Tibial nerve (tissue), 4 donors: ENCODE measurements at regions not wholly inside any gene's neighbourhood (a gene's known extent, or its start where the extent isn't known, plus 50 kb on each side); places are given as distances from the start of the nearest gene placed in this dataset.
"Not testable (repeated sequence)": the region's sequence is repeated elsewhere in the genome, so short reads cannot be mapped to it uniquely, and the experiment has no call there.

Experiments used
- DNase-seq, 2 donors: peaks; one replicate each; pipeline ENCODE4 v3.0.0-alpha.2; 2019; ENCODE audit warnings: low spot score in 2 of 2
- H3K27ac ChIP-seq, 4 donors: fragments of 200-600 bp; sonication (generic) in 3 of 4; one replicate each; pipeline ENCODE4 v1.5.1; 2017 to 2019; ENCODE audit warnings: mild to moderate bottlenecking in 1 of 4
- H3K27me3 ChIP-seq, 2 donors: fragments of 200-600 bp; sonication (generic) in 1 of 2; one replicate each; pipeline versions ENCODE4 v1.5.1 to v1.6.0; 2017 to 2019
- H3K36me3 ChIP-seq, 3 donors: fragments of 200-600 bp; sonication (generic); one replicate each; pipeline ENCODE4 v1.5.1; 2018 to 2019
- H3K4me1 ChIP-seq, 4 donors: fragments of 200-600 bp; sonication (generic) in 3 of 4; one replicate each; pipeline ENCODE4 v1.5.1; 2017 to 2019
- H3K4me3 ChIP-seq, 4 donors: fragments of 200-600 bp; sonication (generic) in 3 of 4; one replicate each; pipeline ENCODE4 v1.5.1; 2017 to 2019; ENCODE audit warnings: mild to moderate bottlenecking in 1 of 4, moderate library complexity in 1 of 4
- H3K9me3 ChIP-seq, 4 donors: fragments of 200-600 bp; sonication (generic) in 3 of 4; one replicate each; pipeline ENCODE4 v1.5.1; 2017 to 2019
- EP300 ChIP-seq, 2 donors: sonication (generic); formaldehyde crosslinking; IDR thresholded peaks; one replicate each; pipeline ENCODE4 v1.6.1; 2017; ENCODE audit warnings: antibody characterized with exemption in 2 of 2, mild to moderate bottlenecking in 1 of 2
- POLR2A ChIP-seq, 2 donors: fragments of 450-650 bp; IDR thresholded peaks; one replicate each; pipeline ENCODE4 v1.6.1; 2017; ENCODE audit warnings: antibody characterized with exemption in 2 of 2, mild to moderate bottlenecking in 2 of 2, moderate library complexity in 2 of 2
- WGBS, 2 donors: methylation state at CpG; one replicate each; pipeline ENCODE4 v1.1.5; 2018; 5-methylcytosine and 5-hydroxymethylcytosine counted together
- TF ChIP-seq, protein P1 (sequence below), 5 experiments: fragments of 200-600 bp in 3 of 5; fragments of 450-650 bp in 2 of 5; sonication (generic) in 3 of 5; IDR thresholded peaks; one replicate each; pipeline ENCODE4 v1.5.1; 2016 to 2019; ENCODE audit warnings: antibody characterized with exemption in 5 of 5, mild to moderate bottlenecking in 3 of 5, moderate library complexity in 2 of 5

DNA sequence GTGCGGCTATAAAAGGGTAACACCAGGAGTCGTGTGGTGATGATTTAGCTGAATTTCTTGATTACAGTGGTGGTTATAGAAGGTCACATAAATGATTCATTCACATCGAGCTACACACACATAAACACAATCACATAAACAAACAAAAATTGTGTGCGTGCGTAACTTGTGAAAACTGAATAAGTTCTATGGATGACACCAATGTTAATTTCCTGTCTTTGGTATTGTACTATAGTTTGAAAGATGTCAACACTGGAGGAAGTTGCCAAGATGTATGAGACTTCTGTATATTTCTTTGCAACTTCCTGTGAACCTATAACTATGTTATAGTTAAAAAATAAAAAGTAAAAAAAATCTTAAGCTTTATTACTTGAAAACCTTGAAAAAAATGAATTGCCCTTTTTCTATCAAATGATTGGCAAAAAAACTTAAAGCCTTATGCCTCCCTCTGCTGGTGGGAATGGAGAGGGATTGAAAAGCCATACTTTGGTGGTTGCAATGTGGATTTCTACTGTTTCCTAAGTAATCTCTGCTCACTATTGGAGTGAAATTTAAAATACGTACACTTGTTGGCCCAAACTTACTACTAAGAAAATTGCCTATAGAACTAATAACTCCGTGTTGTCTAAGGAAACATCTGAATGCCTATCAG lies 227.7 kb downstream of the RPIA start:
- H3K36me3 ChIP-seq = no peaks in the 10 kb centered on the region
- H3K4me3 ChIP-seq = no peak overlapping the region
- 56 to 60% methylated on average over 7 of the region's 7 CpGs for WGBS, 2 donors
- no peak overlapping the region for H3K27ac ChIP-seq
- peak in 1 of 2 donors; percentile 11 for DNase-seq
- H3K9me3 ChIP-seq = no peaks in the 10 kb centered on the region
- H3K4me1 ChIP-seq = no peaks in the 10 kb centered on the region
- no peaks in the 10 kb centered on the region for H3K27me3 ChIP-seq
- no peak for TF ChIP-seq EP300 (IDR thresholded peaks at IDR 0.05)
- TF ChIP-seq, protein P1, sequence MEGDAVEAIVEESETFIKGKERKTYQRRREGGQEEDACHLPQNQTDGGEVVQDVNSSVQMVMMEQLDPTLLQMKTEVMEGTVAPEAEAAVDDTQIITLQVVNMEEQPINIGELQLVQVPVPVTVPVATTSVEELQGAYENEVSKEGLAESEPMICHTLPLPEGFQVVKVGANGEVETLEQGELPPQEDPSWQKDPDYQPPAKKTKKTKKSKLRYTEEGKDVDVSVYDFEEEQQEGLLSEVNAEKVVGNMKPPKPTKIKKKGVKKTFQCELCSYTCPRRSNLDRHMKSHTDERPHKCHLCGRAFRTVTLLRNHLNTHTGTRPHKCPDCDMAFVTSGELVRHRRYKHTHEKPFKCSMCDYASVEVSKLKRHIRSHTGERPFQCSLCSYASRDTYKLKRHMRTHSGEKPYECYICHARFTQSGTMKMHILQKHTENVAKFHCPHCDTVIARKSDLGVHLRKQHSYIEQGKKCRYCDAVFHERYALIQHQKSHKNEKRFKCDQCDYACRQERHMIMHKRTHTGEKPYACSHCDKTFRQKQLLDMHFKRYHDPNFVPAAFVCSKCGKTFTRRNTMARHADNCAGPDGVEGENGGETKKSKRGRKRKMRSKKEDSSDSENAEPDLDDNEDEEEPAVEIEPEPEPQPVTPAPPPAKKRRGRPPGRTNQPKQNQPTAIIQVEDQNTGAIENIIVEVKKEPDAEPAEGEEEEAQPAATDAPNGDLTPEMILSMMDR (IDR thresholded peaks at IDR 0.05) = peak; percentile 9 to 35 (median 30)

DNA sequence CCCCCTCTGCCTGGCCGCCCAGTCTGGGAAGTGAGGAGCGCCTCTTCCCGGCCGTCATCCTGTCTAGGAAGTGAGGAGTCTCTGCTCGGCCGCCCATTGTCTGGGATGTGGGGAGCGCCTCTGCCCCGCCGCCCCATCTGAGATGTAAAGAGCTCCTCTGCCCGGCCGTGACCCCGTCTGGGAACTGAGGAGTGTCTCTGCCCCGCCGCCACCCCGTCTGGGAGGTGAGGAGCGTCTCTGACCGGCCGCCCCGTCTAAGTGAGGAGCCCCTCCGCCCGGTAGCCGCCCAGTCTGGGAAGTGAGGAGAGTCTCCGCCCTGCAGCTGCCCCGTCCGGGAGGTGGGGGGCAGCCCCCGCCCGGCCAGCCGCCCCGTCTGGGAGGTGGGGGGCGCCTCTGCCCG lies 228.9 kb downstream of the RPIA start:
- not testable (repeated sequence) for DNase-seq, H3K4me1 ChIP-seq, H3K9me3 ChIP-seq, H3K27me3 ChIP-seq, H3K36me3 ChIP-seq, H3K4me3 ChIP-seq, H3K27ac ChIP-seq
- WGBS, 2 donors = 90 to 92% methylated on average over 16 to 30 of the region's 31 CpGs

DNA sequence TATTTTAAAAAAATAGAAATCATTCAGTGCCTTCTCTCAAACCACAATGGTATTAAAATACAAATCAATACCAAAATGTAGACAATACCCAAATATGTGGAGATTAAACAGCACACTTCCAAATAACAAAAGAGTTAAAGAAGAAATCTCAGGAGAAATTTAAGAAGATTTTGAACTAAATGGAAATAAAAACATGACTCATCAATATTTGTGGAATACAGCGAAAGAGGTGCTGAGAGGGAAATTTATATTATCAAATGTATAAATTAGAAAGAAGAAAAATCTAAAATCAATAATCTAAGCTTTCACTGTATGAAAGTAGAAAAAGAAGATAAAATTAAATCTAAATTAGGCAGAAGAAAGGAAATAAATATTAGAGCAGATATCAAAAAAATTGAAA lies 233.1 kb downstream of the RPIA start:
- H3K27ac ChIP-seq = no peak overlapping the region
- H3K36me3 ChIP-seq = no peaks in the 10 kb centered on the region
- H3K27me3 ChIP-seq = no peaks in the 10 kb centered on the region
- H3K9me3 ChIP-seq = no peaks in the 10 kb centered on the region
- no peaks in the 10 kb centered on the region for H3K4me1 ChIP-seq
- no peak for DNase-seq
- TF ChIP-seq, protein P1 (IDR thresholded peaks at IDR 0.05) = no peak
- TF ChIP-seq POLR2A (IDR thresholded peaks at IDR 0.05) = no peak
- no peak for TF ChIP-seq EP300 (IDR thresholded peaks at IDR 0.05)
- no peak overlapping the region for H3K4me3 ChIP-seq
- WGBS, 2 donors = 84 to 94% methylated on average over 1 of the region's 1 CpG

DNA sequence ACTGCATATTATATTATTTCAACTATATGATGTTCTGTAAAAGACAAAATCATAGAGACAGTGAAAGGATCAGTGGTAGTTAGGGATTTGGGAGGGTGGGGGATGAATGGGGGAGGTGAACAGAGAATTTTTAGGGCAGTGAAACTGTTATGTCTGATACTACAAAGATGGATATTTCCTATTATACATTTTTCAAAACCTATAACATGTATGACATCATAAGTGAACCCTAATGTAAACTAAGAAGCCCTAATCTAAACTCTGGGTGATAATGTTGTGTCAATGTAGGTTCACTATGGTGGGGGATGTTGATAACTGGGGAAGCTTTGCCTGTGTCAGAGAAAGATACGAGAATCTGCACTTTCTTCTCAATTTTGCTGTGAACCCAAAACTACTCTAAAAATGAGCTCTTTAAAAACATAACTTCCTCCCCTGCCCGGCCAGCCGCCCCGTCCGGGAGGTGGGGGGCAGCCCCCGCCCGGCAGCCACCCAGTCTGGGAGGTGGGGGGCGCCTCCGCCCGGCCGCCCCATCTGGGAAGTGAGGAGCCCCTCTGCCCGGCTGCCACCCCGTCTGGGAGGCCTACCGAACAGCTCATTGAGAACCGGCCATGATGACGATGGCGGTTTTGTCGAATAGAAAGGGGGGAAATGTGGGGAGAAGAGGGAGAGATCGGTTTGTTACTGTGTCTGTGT lies 234.4 kb downstream of the RPIA start:
- no peak for DNase-seq
- Histone ChIP-seq H3K4me3 (no peak overlapping the region), H3K36me3 (no peaks in the 10 kb centered on the region), H3K27me3 (no peaks in the 10 kb centered on the region), H3K4me1 (no peaks in the 10 kb centered on the region), H3K27ac (no peak overlapping the region), H3K9me3 (no peaks in the 10 kb centered on the region)
- 87 to 92% methylated on average over 19 of the region's 19 CpGs for WGBS, 2 donors
- TF ChIP-seq, protein P1 (IDR thresholded peaks at IDR 0.05) = no peak
- TF ChIP-seq EP300 (IDR thresholded peaks at IDR 0.05) (no peak), POLR2A (IDR thresholded peaks at IDR 0.05) (no peak)

DNA sequence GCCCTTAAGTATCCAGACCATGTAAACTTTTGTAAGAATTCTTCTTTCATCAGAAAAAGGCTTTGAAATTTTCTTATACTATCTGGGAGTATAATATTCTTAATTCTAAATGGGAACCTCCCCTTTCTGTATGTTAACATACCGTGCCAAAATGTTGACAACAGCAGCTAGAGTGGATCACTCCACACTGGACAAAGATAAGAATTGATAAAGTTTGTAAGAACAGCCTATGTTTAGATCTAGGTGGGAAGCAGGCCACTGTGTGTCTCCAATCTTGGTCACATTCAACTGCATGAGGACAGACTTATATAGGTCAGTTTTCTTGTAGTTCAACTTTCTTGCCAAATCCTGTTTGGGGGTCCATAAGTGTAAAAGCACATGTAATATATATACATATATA lies 235.7 kb downstream of the RPIA start:
- 78 to 80% methylated on average over 1 of the region's 1 CpG for WGBS, 2 donors
- Histone ChIP-seq H3K27me3 (no peaks in the 10 kb centered on the region), H3K36me3 (no peaks in the 10 kb centered on the region), H3K9me3 (no peaks in the 10 kb centered on the region), H3K4me1 (no peaks in the 10 kb centered on the region), H3K4me3 (no peak overlapping the region), H3K27ac (no peak overlapping the region)
- no peak for DNase-seq
- TF ChIP-seq POLR2A (IDR thresholded peaks at IDR 0.05) (no peak), EP300 (IDR thresholded peaks at IDR 0.05) (no peak)
- TF ChIP-seq, protein P1 (IDR thresholded peaks at IDR 0.05) = no peak
